Ishikawa (cell line): ENCODE measurements at regions not wholly inside any gene's neighbourhood (a gene's known extent, or its start where the extent isn't known, plus 50 kb on each side); places are given as distances from the start of the nearest gene placed in this dataset.

Experiments used
- CEBPB ChIP-seq: IDR thresholded peaks from 2 replicates; pipeline ENCODE4 v1.6.1; 2012
- EP300 ChIP-seq: IDR thresholded peaks from 2 replicates; pipeline ENCODE4 v1.6.1; 2012; ENCODE audit warnings: borderline replicate concordance
- REST ChIP-seq: IDR thresholded peaks from 2 replicates; pipeline ENCODE4 v1.6.1; 2012; ENCODE audit warnings: low read depth, mild to moderate bottlenecking
- TAF1 ChIP-seq: IDR thresholded peaks from 2 replicates; pipeline ENCODE4 v1.6.1; 2012; ENCODE audit warnings: low read depth, mild to moderate bottlenecking

DNA sequence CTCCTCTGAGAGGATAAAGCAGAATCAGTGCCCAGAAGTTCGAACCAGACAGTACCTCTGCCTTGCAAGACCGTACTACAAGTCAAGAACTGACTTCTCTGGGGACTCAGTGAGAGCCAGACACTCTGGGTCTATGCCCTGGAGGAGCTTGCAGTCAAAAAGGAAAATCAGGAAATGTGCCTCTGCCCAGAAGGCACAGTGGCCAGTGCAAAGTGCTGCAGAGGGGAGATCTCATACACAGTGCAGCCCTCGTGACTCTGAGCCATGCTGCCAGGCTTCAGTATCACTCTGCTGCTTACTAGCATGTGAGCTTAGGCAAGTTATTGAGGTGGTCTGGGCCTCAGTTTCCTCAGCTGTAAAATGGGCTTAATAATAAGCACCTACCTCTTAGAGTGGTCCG is 144.0 kb upstream of the NPY start:
- TF ChIP-seq EP300 (no peak), TAF1 (no peak), REST (no peak), CEBPB (no peak)
